H9 (cell line): ENCODE measurements at regions not wholly inside any gene's neighbourhood (a gene's known extent, or its start where the extent isn't known, plus 50 kb on each side); places are given as distances from the start of the nearest gene placed in this dataset.

Source experiments
- DNase-seq: peaks from one replicate; pipeline ENCODE4 v3.0.0-alpha.2; 2017
- H2AFZ ChIP-seq: one replicate; pipeline ENCODE4 v1.6.1; 2013; ENCODE audit warnings: mild to moderate bottlenecking, low read length, control low read depth, moderate library complexity
- H2AK5ac ChIP-seq: 2 replicates; pipeline ENCODE4 v1.6.1; 2013; ENCODE audit warnings: low read length, control low read depth, mixed read lengths; ENCODE audit not compliant: insufficient read length
- H2BK120ac ChIP-seq: one replicate; pipeline ENCODE4 v1.6.1; 2013; ENCODE audit warnings: low read depth, mild to moderate bottlenecking, low read length, control low read depth, inconsistent platforms; ENCODE audit not compliant: poor library complexity, severe bottlenecking
- H2BK12ac ChIP-seq: 2 replicates; pipeline ENCODE4 v1.6.1; 2013; ENCODE audit warnings: low read length, control low read depth, mixed read lengths, low read depth; ENCODE audit not compliant: insufficient read length
- H2BK15ac ChIP-seq: 2 replicates; pipeline ENCODE4 v1.6.1; 2013; ENCODE audit warnings: low read depth, low read length, control low read depth
- H2BK20ac ChIP-seq: one replicate; pipeline ENCODE4 v1.6.1; 2013; ENCODE audit warnings: low read depth, mild to moderate bottlenecking, low read length, control low read depth, inconsistent platforms; ENCODE audit not compliant: poor library complexity, severe bottlenecking
- H2BK5ac ChIP-seq: 2 replicates; pipeline ENCODE4 v1.6.1; 2013; ENCODE audit warnings: low read length, control low read depth, mixed read lengths; ENCODE audit not compliant: insufficient read length
- H3K14ac ChIP-seq: 2 replicates; pipeline ENCODE4 v1.6.1; 2013; ENCODE audit warnings: low read length, control low read depth; ENCODE audit not compliant: insufficient read depth
- H3K18ac ChIP-seq: 2 replicates; pipeline ENCODE4 v1.6.1; 2013; ENCODE audit warnings: low read depth, mild to moderate bottlenecking, mixed read lengths, low read length, control low read depth; ENCODE audit not compliant: insufficient read length
- H3K23ac ChIP-seq: 2 replicates; pipeline ENCODE4 v1.6.1; 2013; ENCODE audit warnings: low read length, control low read depth, mixed read lengths, low read depth; ENCODE audit not compliant: insufficient read length
- H3K23me2 ChIP-seq: 2 replicates; pipeline ENCODE4 v1.6.1; 2013; ENCODE audit warnings: low read depth, mild to moderate bottlenecking, mixed read lengths, low read length, control low read depth; ENCODE audit not compliant: insufficient read length, poor library complexity, severe bottlenecking
- H3K27ac ChIP-seq: 2 replicates; pipeline ENCODE4 v1.5.1; 2013; ENCODE audit warnings: low read length, control low read depth, mixed read lengths, low read depth; ENCODE audit not compliant: insufficient read length
- H3K27me3 ChIP-seq: 2 replicates; pipeline ENCODE4 v1.6.1; 2013; ENCODE audit warnings: low read length, control low read depth, inconsistent platforms; ENCODE audit not compliant: insufficient read depth
- H3K4ac ChIP-seq: 2 replicates; pipeline ENCODE4 v1.6.1; 2013; ENCODE audit warnings: low read depth, mild to moderate bottlenecking, control low read depth, inconsistent platforms, low read length, moderate library complexity
- H3K4me1 ChIP-seq: 2 replicates; pipeline ENCODE4 v1.6.1; 2013; ENCODE audit warnings: low read length, control low read depth, inconsistent platforms; ENCODE audit not compliant: insufficient read depth
- H3K4me2 ChIP-seq: 2 replicates; pipeline ENCODE4 v1.6.1; 2013; ENCODE audit warnings: low read length, control low read depth, mixed read lengths; ENCODE audit not compliant: insufficient read length, insufficient read depth
- H3K56ac ChIP-seq: 2 replicates; pipeline ENCODE4 v1.6.1; 2013; ENCODE audit warnings: low read depth, mild to moderate bottlenecking, mixed read lengths, low read length, control low read depth; ENCODE audit not compliant: insufficient read length
- H3K79me1 ChIP-seq: 2 replicates; pipeline ENCODE4 v1.6.1; 2013; ENCODE audit warnings: low read depth, mild to moderate bottlenecking, moderate library complexity, low read length, control low read depth, inconsistent platforms; ENCODE audit not compliant: insufficient read depth, poor library complexity, severe bottlenecking
- H3K79me2 ChIP-seq: 2 replicates; pipeline ENCODE4 v1.6.1; 2013; ENCODE audit warnings: low read length, control low read depth, inconsistent platforms; ENCODE audit not compliant: insufficient read depth
- H3K9ac ChIP-seq: 2 replicates; pipeline ENCODE4 v1.6.1; 2013; ENCODE audit warnings: low read length, control low read depth, mixed read lengths; ENCODE audit not compliant: insufficient read length; ENCODE audit errors: extremely low read depth
- H3K9me3 ChIP-seq: one replicate; pipeline ENCODE4 v1.6.1; 2013; ENCODE audit warnings: low read depth, low read length, inconsistent platforms; ENCODE audit not compliant: control insufficient read depth
- H3T11ph ChIP-seq: one replicate; pipeline ENCODE4 v1.6.1; 2013; ENCODE audit warnings: mild to moderate bottlenecking, low read length, control low read depth, inconsistent platforms
- H4K20me1 ChIP-seq: one replicate; pipeline ENCODE4 v1.6.1; 2013; ENCODE audit not compliant: control insufficient read depth, insufficient read length, insufficient read depth
- H4K5ac ChIP-seq: 2 replicates; pipeline ENCODE4 v1.6.1; 2013; ENCODE audit warnings: low read depth, mild to moderate bottlenecking, mixed read lengths, low read length, control low read depth; ENCODE audit not compliant: insufficient read length
- H4K8ac ChIP-seq: replicated peaks from 2 replicates; pipeline ENCODE4 v1.6.1; 2013; ENCODE audit warnings: low read length, control low read depth, mixed read lengths, low read depth; ENCODE audit not compliant: insufficient read length
- H4K91ac ChIP-seq: 2 replicates; pipeline ENCODE4 v1.6.1; 2013; ENCODE audit warnings: low read depth, mild to moderate bottlenecking, moderate library complexity, mixed read lengths, low read length, control low read depth; ENCODE audit not compliant: insufficient read length
- H3K27ac Mint-ChIP-seq, 3 experiments: 2 replicates in 2 of 3; 3 replicates in 1 of 3; pipeline ENCODE4 v1.8.0; 2020 to 2021; ENCODE audit warnings: mixed read lengths in 3 of 3, mild to moderate bottlenecking in 1 of 3, moderate library complexity in 1 of 3
- H3K27me3 Mint-ChIP-seq: 2 replicates; pipeline ENCODE4 v1.8.0; 2021; ENCODE audit warnings: low read depth, mild to moderate bottlenecking, moderate library complexity, mixed read lengths
- H3K36me3 Mint-ChIP-seq, 3 experiments: 2 replicates in 2 of 3; 3 replicates in 1 of 3; pipeline ENCODE4 v1.8.0; 2020 to 2021; ENCODE audit warnings: low read depth in 3 of 3, mixed read lengths in 3 of 3; ENCODE audit not compliant: insufficient read depth in 1 of 3
- H3K4me1 Mint-ChIP-seq, 2 experiments: 2 replicates each; pipeline ENCODE4 v1.8.0; 2020; ENCODE audit warnings: mixed read lengths in 2 of 2
- H3K4me3 Mint-ChIP-seq, 2 experiments: 2 replicates in 1 of 2; 3 replicates in 1 of 2; pipeline ENCODE4 v1.8.0; 2020 to 2021; ENCODE audit warnings: mild to moderate bottlenecking in 2 of 2, mixed read lengths in 2 of 2, moderate library complexity in 1 of 2
- H3K9me3 Mint-ChIP-seq, 2 experiments: 2 replicates in 1 of 2; 3 replicates in 1 of 2; pipeline ENCODE4 v1.8.0; 2020; ENCODE audit warnings: mild to moderate bottlenecking in 2 of 2, mixed read lengths in 2 of 2, moderate library complexity in 1 of 2
- CTCF ChIP-seq: fragments of 200-600 bp; sonication (generic); conservative IDR thresholded peaks from 3 replicates; pipeline ENCODE4 v1.8.0; 2021; ENCODE audit warnings: antibody characterized with exemption, mild to moderate bottlenecking
- WGBS: extraction: QIAGEN DNeasy Blood & Tissue Kit; methylation state at CpG from one replicate; pipeline ENCODE4 v1.1.7; 2013; ENCODE audit warnings: missing lambda C conversion rate, low lambda C conversion rate, mixed read lengths; ENCODE audit not compliant: insufficient read length; ENCODE audit errors: extremely low coverage; 5-methylcytosine and 5-hydroxymethylcytosine counted together

GRCh38 chr5:165126598-165126997 is 1621.2 kb downstream of the MAT2B start:
- no peak overlapping the region for H2BK15ac ChIP-seq
- H2BK12ac ChIP-seq, result no peak overlapping the region
- WGBS, result no CpG with 5 or more reads among the region's 3 CpGs
- H3T11ph ChIP-seq, result no peak overlapping the region
- TF ChIP-seq CTCF, result no peak
- no peak overlapping the region for H2AK5ac ChIP-seq
- H3K9me3 Mint-ChIP-seq, result no peaks in the 10 kb centered on the region
- no peak overlapping the region for H3K4ac ChIP-seq
- no peaks in the 10 kb centered on the region for H4K20me1 ChIP-seq
- H3K27ac Mint-ChIP-seq, result no peak overlapping the region
- H2AFZ ChIP-seq, result no peak overlapping the region
- no peaks in the 10 kb centered on the region for H3K27me3 ChIP-seq
- no peak for DNase-seq
- H2BK120ac ChIP-seq, result no peak overlapping the region
- no peak overlapping the region for H3K23ac ChIP-seq
- H4K91ac ChIP-seq, result no peak overlapping the region
- no peak overlapping the region for H3K27ac ChIP-seq
- H3K9me3 ChIP-seq, result no peaks in the 10 kb centered on the region
- peaks cover 5% of the 10 kb centered on the region; the same call in 1 of the 2 replicates for H3K4me1 ChIP-seq
- no peak overlapping the region for H3K56ac ChIP-seq
- H2BK20ac ChIP-seq, result no peak overlapping the region
- no peaks in the 10 kb centered on the region for H3K79me1 ChIP-seq
- H3K79me2 ChIP-seq, result no peaks in the 10 kb centered on the region
- H2BK5ac ChIP-seq, result no peak overlapping the region
- no peak overlapping the region for H3K14ac ChIP-seq
- peaks cover 8 to 20% of the 10 kb centered on the region in 2 experiments for H3K4me1 Mint-ChIP-seq
- no peak overlapping the region for H4K5ac ChIP-seq
- no peak overlapping the region for H3K4me2 ChIP-seq
- H3K9ac ChIP-seq, result no peak overlapping the region
- no peaks in the 10 kb centered on the region for H3K27me3 Mint-ChIP-seq
- H3K18ac ChIP-seq, result no peak overlapping the region
- peaks cover 2 to 6% (median 5%) of the 10 kb centered on the region in 3 experiments; a peak in 3 of 7 replicates for H3K36me3 Mint-ChIP-seq
- H3K23me2 ChIP-seq, result no peaks in the 10 kb centered on the region
- H4K8ac ChIP-seq, result no peak overlapping the region
- no peak overlapping the region for H3K4me3 Mint-ChIP-seq
